GM04503 (cell line): ENCODE measurements at regions not wholly inside any gene's neighbourhood (a gene's known extent, or its start where the extent isn't known, plus 50 kb on each side); places are given as distances from the start of the nearest gene placed in this dataset.

Experiments used
- DNase-seq: peaks from one replicate; pipeline ENCODE4 v3.0.0-alpha.2; 2012; ENCODE audit warnings: low read depth

GRCh38 chr2:240344904-240345303, 90.6 kb upstream of the GPC1 start:
- no peak for DNase-seq

GRCh38 chr2:240346015-240346752, 89.3 kb upstream of the GPC1 start:
- no peak for DNase-seq

DNA sequence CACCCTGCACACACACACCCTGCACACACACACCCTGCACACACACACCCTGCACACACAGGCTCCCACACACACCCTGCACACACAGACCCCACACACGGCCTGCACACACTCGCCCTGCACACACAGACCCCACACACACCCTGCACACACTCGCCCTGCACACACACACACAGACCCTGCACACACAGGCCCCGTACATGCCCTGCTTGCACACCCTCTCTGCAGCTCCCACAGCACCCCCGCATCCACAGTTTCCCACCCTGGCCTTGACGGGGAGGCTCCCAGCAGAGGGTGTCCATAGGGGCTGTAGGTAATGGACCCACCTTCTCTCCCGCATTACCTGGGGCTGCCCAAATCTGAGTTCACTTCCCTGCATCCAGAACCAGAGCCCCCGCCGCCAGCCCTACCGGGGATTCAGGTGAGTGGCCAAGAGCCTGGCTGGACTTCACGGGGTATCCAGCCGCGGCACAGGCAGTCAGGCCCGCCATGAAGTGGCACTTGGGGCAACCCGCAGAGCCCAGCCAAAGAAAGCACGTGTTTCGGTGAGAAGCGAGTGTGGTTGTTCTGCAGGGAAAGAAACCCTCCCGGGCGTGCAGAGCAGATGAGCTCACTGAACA, 88.6 kb upstream of the GPC1 start:
- DNase-seq = no peak

DNA sequence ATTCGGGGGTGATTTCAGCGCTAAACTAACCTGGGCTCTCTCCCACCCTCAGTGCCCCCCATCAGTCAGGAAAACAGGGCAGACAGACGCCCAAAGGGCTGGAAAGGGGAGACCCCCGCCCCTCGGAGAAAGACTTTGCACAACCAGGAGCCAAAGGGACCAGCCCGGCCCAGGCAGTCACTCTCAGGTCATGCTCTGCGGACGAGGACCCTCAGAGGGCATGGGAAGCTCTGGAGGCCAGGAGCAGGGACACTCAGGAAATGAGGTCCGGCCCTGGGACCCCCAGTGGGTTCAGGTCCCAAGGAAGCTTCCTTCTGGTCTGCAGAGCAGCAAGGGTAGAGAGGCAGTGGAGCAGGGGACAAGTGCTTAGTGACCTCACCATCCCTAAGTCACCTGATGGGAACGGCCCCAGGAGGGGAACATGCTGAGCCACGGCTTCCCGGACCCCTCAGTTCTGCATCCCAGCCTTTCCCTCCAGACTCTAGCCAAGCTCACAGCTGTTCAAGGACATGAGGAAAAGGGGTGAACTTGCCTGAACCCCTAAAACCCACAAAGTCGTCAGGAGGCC, 88.0 kb upstream of the GPC1 start:
- DNase-seq = no peak

- no peak for DNase-seq
Measured at GRCh38 chr2:240347949-240348500, 87.4 kb upstream of the GPC1 start.

GRCh38 chr2:240348522-240348921, 86.9 kb upstream of the GPC1 start:
- no peak for DNase-seq

DNA sequence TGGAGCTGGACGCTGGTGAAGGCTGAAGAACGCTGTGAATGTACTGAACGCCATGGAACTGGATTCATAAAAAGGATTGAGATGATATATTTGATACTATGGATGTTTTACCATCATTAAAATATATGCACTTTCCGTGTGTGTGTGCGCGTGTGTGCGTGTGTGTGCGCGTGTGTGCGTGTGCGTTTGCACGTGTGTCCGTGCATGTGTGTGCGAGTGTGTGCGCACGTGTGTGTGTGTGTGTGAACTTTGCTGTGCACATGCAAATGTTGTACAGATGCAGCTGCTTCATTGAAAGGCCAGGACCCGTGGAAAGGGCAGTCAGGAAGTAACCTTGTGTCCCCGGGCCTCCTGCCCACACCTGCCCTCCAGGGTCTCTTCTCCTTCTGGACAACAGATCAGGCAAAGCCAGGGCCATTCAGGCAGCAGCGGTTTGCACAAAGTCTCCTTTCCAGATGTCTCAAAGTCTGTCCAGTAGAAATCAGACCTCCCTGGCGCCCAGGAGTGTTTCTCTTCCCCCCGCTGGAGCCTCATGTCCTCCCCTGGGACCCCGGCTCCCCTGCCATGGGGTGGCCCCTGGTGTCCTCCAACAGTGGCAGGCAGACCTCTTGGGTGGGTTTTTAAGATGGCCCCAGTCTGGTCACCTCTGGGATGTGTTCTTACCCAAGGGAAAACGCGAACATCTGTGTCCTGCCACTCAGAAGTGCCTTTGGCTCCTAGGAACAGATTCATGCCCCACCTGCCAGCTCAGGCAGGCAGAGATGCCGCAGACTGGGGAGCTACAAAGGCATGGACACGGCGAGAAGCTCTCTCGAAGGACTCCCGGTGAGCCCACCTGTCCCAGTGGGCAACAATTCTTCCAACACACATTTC, 86.1 kb upstream of the GPC1 start:
- no peak for DNase-seq

GRCh38 chr2:240350006-240350355, 85.5 kb upstream of the GPC1 start:
- no peak for DNase-seq

GRCh38 chr2:240350696-240351087, 84.8 kb upstream of the GPC1 start:
- DNase-seq = no peak

GRCh38 chr2:240351088-240351741, 84.2 kb upstream of the GPC1 start:
- DNase-seq = no peak

- DNase-seq = no peak
Measured at GRCh38 chr2:240351826-240352426, 83.5 kb upstream of the GPC1 start.

- no peak for DNase-seq
Measured at GRCh38 chr2:240353086-240353798, 82.2 kb upstream of the GPC1 start.

DNA sequence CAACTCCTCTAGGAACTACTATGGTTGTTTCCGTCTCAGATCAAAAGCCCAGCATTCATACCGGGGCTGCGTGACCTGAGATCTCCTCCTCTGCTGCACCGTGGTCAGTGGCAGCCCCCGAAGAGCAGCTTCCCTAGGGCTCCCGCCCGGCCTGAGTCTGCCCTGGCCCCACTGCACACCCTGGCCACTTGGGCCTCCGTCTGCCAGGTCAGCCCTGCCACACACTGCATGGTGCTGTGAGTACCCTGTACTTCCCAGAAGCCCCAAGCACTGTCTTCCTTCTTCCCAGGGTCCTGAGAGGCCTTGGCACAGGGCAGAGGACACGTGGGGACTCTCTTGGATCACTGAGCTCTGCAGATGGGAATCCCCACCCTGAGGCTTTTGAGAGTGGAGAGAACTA, 81.5 kb upstream of the GPC1 start:
- no peak for DNase-seq

DNA sequence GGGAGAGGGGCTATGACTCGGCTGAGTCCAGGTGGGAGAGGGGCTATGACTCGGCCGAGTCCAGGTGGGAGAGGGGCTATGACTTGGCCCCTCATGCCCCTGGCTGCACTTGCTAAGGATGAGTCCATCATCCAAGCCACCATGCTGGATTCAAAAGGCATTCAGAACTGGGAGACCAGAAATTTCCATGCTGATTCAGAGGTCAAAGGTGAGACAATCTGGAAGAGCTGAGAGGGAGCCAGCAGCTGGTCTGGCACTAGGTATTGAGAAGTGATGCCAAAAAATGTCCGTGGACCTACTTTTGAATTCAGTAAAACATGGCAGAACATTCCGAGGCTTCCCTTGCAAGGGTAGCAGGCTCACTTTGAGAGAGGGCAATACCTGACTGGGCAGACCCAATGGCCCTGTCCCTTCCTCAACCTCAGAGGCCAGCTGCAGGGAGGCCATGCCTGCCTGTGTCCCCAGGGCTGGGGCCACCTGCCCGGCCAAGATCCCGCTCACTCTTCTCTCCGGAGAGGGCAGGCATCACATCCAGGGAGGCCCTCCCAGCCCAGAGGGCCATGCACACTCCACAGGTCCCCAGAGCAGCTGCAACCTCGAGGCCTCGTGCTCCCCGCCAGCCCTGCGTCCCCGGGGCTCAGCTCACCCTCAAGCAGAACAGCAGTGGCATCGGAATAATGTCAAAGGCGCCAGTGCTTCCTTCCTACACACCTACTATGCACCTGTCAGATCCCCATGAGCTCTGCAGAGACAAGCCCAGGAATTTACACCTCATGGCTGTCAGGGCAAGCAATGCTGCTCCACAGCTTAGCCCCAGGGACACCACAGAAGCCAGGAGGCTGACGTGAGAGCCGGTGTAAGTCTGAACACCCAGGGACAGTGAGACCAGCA, 80.2 kb upstream of the GPC1 start:
- no peak for DNase-seq

- no peak for DNase-seq
Measured at GRCh38 chr2:240355962-240356361, 79.5 kb upstream of the GPC1 start.

- no peak for DNase-seq
Measured at GRCh38 chr2:240356700-240357640, 78.5 kb upstream of the GPC1 start.

- no peak for DNase-seq
Measured at GRCh38 chr2:240357641-240358012, 77.8 kb upstream of the GPC1 start.

DNA sequence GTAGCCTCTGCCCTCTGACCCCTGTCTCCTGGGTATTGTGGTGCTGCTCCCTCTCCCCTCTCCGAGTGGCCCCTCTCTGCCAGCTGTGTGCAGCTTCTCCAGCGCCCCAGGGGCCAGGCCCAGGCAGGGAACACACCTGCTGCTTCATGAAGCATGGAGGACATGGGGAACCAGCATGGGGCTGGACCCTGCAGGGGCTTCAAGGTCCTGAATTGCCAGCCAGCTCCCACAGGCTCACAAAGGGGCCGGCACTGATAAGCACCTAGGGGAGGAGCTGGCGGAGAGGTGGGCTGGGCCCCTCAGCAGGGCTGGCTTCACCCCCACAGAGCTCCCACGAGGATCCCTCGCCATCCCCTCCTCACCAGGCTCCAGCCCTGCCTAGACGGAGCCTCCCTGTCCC, 77.4 kb upstream of the GPC1 start:
- no peak for DNase-seq
